T follicular helper cell (primary cell): ENCODE measurements at regions not wholly inside any gene's neighbourhood (a gene's known extent, or its start where the extent isn't known, plus 50 kb on each side); places are given as distances from the start of the nearest gene placed in this dataset.

Experiments used
- DNase-seq: peaks from one replicate; pipeline ENCODE4 v3.0.0-alpha.2; 2020; ENCODE audit warnings: low read depth

DNA sequence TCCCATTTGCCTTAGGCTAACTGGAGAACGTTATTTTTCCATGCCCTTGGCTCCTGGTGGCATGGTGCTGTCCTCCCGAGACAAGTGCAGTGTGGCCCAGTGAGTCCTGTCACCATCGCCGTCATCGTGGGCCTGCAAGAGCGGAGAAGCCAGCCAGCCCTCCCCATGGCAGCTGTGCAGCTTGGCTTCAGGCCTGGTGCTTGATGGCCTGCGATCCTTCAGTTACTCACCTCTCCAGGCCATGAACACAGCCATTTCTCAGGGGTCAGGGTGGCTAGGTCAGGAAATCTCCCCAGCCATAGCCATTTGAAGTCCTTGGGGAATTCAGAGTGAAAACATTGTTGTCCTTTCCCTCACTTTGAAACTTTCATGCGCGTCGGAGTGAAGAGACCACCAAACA is 189.0 kb upstream of the RGMA start:
- no peak for DNase-seq

DNA sequence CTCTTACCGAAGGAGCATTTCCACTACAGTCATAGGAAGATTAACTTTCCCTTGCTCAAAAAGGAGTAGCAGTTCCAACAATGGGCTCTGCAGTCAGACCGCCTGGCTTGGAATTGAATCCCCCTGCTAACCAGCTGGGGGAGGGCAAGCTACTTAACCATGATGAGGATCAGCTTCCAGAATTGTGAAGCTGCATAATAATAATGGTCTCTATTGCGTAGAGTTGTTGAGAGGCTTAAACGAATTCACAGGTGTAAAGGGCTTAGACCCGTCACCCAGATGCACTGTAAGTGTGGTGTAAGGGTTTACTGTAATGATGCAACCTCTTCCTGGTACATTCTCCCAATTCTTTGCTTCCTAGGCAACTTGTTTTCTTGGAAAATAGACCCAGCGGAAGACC is 185.2 kb upstream of the RGMA start:
- DNase-seq = no peak

GRCh38 chr15:93271871-93272270 is 182.9 kb upstream of the RGMA start:
- no peak for DNase-seq

GRCh38 chr15:93270937-93271467 is 182.0 kb upstream of the RGMA start:
- DNase-seq = no peak

DNA sequence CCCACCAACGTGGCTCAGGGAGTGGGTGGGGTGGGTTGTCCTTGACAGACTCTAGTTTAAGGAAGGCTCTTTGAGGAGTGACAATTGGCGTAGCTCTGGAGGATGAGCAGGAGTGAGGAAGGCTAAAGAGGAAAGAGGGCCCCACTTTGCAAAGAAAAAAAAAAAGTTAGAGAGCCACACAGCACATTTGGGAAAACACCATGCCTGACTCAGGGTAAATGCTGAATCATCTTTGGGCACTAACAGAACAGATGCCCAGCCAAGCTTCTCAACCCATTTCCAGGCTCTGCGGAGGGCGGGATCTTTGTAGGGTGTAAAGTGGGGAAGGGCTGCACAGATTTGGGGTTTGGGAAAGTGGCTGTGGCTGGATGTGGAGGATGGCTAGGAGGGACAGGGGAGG is 179.1 kb upstream of the RGMA start:
- DNase-seq = no peak

GRCh38 chr15:93266291-93266690 is 177.3 kb upstream of the RGMA start:
- DNase-seq = no peak

DNA sequence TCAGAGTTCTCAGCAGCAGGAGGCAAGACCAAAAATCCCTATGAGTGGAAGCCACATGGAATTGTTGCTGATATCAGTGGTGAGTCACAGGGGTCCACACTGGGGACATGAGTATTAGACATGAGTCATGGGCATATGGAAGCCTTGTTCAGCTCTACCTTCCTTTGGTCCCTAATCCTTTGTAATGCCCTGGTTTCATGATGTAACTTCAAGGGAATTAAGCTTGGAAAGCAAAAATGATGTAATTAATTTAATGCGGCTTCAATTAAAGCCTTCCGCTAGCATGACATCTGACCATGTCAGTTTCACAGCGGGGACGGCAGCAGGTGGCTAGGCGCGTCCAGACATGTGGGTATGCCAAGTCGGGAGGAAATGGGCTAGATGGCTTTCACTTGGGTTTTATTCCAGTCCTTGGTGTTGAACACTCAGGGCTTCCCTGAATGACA is 176.1 kb upstream of the RGMA start:
- no peak for DNase-seq

- DNase-seq = no peak
Measured at GRCh38 chr15:93261845-93262244, 172.8 kb upstream of the RGMA start.

- DNase-seq = no peak
Measured at GRCh38 chr15:93257920-93258319, 168.9 kb upstream of the RGMA start.

DNA sequence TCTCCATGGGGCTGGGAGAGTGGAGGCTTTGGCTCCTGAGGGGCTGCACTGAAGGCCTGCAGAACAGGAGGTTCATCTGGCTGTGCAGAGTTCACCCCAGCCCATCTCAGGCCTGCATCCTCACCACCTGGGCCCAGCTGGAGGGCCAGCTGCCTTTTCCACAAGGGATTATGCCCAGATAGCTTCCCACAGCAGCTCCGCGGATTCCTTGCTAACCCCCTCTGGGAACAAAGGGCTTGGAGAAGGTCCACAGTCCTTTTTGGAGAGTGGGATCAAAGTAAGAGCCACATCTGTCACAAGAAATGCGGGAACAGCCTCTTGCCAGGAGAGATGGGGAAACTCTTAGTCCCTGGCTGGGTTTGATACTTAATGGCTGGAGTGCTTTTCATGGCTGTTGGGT is 164.7 kb upstream of the RGMA start:
- DNase-seq = no peak

GRCh38 chr15:93252780-93253179 is 163.8 kb upstream of the RGMA start:
- no peak for DNase-seq

- no peak for DNase-seq
Measured at GRCh38 chr15:93250950-93251349, 161.9 kb upstream of the RGMA start.

- DNase-seq = no peak
Measured at GRCh38 chr15:93250209-93250608, 161.2 kb upstream of the RGMA start.

- no peak for DNase-seq
Measured at GRCh38 chr15:93249623-93250022, 160.6 kb upstream of the RGMA start.

DNA sequence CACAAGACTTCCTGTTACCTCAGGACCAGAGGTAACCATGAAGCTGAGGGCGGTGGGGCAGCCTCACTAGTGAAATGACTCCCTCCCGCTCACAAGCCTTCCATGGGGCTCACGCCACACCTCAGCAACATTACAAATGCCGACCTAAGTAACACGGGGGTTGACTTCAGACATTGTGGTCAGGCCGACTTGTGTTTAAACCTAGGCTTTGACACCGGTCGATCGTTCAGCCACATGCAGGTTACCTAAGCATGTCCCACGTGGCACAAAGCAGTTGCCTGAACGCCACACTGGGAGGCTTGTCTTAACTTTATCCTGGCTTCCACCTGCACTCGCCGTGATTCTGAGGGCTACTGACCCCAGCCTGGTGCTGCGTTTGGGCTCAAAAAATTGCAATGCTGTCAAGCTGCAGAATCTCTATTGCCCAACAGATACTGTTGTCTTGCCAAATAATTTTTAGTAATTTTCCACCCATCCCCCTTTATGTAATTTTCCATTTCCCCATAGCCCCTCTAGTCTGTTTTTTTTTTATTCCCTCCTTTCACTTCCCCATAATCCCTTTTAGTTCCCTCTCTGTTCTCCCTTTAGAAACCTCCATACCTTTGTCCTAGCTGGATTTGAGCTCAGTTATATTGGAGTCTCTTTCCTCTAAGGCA is 158.6 kb upstream of the RGMA start:
- DNase-seq = no peak

DNA sequence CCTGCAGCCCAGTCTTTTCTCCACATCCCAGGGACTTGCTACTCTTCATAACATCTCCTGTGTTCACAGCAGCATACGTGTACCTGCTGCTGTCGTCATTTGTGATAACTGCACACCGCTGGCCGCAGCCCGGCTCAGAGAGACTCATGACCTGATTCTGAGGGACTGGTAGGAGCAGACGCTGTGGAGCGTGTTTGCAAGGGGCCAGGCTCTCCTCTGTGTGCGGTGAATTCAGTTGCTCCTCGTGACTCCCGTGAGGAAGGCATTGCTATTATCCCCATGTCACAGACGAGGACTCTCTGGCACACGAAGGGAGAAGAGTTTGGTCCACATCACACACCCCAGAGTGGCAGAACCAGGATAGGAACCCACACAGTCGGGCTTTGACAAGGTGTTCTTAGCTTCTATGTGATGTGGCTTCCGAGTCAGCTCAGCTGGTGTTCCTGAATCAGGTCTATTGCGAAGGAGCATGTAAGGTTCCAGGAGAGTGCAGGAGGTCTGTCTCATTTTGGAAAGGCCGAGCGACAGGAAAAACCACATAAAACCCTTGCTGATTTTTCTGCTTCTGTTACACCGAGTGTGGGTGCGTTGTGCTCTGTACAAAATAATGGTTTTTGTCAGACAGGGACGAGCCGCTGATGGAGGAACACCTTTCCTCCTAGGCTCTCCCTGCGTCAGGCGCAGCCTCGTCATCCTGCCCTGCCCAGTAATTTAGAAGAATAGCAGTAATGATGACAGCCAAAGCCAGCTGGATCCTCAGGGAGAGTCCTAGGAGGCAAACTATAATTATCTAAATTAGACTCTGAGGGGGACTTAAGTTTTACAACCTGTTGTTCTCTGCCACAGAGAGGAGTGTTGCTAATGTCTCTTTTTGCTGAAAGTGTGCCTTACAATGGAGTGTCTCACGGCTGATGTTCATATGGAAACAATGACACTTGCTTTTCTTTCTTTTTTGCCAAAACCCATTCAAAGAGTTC is 157.5 kb upstream of the RGMA start:
- DNase-seq = no peak

GRCh38 chr15:93245661-93246042 is 156.6 kb upstream of the RGMA start:
- DNase-seq = no peak

DNA sequence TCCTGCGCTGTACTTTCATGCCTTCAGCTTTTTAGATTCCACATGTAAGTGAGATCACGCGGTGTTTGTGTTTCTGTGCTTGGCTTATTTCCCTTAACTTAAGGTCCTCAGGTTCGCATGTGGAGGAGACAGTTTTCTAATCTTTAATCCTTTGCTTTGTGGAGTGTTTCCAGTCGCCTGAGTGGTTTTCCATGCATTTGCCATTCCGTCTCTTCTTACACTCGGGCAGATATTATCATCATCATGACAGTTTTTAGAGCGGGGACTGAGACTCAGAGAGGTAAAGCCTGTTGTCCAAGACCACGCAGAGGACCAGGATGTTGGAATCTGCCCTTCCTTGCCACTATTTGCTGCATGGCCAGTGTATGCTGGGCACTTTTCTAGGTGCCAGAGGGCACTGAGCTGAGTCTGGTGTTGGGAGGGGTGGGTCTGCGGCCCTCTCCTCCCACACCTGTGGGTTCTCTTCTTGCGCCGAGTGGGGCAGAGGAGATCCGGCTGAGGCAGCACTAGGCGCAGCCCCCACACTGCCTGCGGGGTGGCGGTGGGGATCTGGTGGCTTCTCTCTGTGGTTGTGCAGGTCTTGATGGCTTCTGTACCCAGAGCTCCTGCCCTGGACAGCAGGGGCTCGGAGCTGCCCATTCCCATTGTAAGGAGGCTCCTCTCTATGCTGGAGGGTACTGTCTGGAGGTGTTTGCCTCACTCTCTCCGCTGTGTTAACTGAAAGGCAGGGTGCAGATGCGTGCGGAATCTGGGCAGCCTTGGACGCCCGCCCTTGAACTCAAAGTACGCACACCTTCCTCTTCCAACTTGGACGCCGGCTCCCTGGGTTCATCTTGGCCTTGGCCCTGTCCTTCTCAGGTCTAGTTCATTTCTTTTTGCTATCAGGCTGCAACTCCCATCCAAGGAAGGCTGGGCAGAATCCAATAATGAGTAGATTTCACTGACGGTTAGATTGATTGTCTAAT is 156.0 kb upstream of the RGMA start:
- DNase-seq = no peak

- no peak for DNase-seq
Measured at GRCh38 chr15:93243573-93243972, 154.6 kb upstream of the RGMA start.

GRCh38 chr15:93241696-93242585 is 152.9 kb upstream of the RGMA start:
- DNase-seq = no peak

DNA sequence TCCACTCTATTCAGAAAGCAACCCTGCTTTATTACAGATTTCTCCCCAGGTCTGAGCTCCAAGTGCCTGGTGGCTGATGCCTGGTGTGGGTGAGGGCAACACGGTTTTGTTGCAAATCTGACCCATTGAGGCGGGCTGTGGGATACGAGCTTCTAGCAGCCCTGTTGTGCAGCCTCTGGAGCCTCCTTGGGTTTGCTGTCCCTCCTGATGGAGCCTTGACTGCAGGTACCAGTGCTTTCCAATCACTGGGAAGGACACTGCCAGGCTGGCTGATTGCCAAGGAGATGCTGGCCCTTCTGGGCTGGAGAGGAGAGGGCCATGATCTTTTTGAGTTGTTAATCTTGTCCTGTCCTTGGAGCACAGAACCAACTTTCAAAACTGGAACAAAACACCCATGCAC is 151.0 kb upstream of the RGMA start:
- no peak for DNase-seq
